Fibroblast of skin of back (primary cell): ENCODE measurements at regions not wholly inside any gene's neighbourhood (a gene's known extent, or its start where the extent isn't known, plus 50 kb on each side); places are given as distances from the start of the nearest gene placed in this dataset.
"Not testable (repeated sequence)": the region's sequence is repeated elsewhere in the genome, so short reads cannot be mapped to it uniquely, and the experiment has no call there.

Source experiments
- DNase-seq: peaks from one replicate; pipeline ENCODE4 v3.0.0-alpha.2; 2013

DNA sequence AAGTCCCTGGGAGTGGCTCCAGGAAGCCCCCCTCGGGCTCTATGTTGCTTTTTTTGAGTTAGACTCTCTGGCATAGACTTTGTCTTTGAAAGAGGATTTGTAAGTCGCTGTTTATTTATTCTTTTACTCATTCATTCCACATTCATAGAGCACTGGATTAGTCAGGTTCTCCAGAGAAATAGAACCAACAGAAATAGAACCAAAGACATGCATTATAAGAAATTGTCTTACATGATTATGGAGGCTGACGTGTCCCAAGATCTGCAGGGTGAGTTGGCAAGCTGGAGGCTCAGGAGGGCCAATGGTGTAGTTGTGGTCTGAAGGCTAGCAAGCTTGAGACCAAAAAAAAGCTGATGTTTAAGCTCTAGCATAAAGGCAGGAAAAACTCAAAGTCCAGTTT, 98.3 kb upstream of the CHD6 start:
- peak; percentile 68 for DNase-seq

DNA sequence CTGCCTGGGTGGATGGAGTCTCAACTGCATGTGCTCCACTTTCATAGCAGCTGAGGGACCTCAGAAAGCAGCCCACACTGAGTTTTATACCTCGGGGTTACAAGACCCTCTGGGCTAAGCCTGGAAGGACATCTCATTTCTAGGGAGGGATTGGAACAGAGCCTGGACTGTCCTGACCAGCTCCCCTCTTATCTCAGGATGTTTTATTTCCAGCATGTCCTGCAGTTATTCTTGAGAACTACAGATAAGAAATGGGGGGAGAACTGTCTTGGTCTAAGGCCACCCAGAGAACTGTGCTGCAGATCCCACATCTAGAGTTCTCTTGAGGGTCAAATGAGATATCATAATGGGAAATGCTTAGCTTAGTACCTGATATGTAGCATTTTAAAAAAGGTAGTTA, 97.3 kb upstream of the CHD6 start:
- DNase-seq, result no peak

GRCh38 chr20:41714030-41714429, 95.9 kb upstream of the CHD6 start:
- no peak for DNase-seq

DNA sequence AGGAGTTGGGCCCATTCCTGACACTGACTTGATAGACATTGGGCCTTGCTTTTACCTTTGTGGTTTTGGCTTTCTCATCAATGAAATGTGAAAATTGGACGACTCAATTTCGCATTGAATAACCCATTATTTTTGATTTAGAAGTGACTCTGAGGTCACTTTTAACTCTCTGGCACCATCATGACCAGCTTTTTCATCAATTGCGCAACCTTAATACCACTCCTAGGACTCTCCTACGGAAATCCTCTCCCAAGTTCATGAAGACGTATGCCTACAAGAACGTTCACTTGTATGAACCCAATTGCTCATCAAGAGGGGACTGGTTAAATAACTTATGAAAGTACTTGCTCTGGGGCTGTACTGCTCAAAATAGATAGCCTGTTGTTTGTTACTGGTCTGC, 86.7 kb upstream of the CHD6 start:
- DNase-seq, result no peak

DNA sequence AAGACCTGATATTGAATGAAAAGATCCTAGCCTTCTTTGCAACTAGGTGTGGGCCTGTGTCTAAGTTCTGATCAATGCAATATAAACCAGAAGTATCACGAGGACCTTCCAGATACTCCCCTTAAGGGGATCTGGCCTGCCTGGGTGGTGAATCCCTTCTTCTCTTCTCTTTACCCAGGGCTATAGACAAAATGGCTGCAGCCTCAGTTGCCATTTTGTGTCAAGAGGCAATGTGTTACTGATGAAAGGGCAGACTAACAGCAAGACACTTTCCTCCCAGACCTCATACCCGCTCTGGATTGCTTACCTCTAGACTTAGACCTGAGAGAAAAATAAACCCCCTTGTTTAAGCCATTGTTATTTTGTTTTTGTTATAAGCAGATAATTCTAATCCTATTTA, 84.5 kb upstream of the CHD6 start:
- no peak for DNase-seq

GRCh38 chr20:41701588-41702348, 83.6 kb upstream of the CHD6 start:
- DNase-seq, result peak; percentile 44

GRCh38 chr20:41699673-41700072, 81.5 kb upstream of the CHD6 start:
- DNase-seq, result not testable (repeated sequence)

- peak; percentile 46 for DNase-seq
Measured at GRCh38 chr20:41697861-41698559, 79.8 kb upstream of the CHD6 start.

GRCh38 chr20:41696428-41696827, 78.3 kb upstream of the CHD6 start:
- DNase-seq, result no peak

DNA sequence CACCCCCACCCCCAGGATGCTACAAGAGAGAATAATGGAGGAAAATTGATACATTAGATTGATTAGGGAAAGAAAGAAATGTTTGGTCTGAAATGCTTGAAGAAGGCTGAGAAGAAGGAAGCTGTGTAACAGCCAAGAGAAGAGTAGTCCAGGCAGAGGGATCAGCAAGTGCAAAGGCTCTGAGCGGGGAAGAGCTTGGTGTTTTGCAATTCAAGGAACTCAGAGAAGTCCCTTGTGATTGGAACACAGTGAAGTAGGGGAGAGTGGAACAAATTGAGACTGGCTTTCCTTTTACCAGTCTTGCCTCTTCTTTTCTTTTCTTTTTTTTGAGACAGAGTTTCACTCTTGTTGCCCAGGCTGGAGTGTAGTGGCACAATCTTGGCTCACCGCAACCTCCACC, 76.6 kb upstream of the CHD6 start:
- no peak for DNase-seq

- DNase-seq, result peak; percentile 88
Measured at GRCh38 chr20:41693136-41693979, 75.2 kb upstream of the CHD6 start.

- DNase-seq, result peak; percentile 73
Measured at GRCh38 chr20:41692479-41693135, 74.4 kb upstream of the CHD6 start.

- DNase-seq, result no peak
Measured at GRCh38 chr20:41691443-41691842, 73.3 kb upstream of the CHD6 start.

DNA sequence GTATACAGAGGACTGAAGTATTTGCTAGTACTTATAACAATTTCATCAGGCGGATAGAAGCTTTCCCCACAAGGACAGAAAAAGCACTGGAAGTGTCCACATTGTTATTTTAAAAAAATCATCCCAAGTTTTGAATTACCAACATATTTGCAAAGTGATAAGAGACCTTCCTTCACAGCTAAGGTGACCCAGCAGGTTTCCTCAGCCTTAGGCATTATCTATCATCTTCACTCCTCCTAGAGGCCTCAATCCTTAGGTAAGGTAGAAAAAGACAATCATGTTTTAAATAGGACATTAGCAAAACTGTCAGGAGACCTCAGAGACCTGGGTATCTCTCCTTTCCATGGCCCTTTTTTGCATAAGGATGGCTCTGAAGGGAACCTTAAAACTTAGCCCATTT, 72.5 kb upstream of the CHD6 start:
- DNase-seq, result no peak

DNA sequence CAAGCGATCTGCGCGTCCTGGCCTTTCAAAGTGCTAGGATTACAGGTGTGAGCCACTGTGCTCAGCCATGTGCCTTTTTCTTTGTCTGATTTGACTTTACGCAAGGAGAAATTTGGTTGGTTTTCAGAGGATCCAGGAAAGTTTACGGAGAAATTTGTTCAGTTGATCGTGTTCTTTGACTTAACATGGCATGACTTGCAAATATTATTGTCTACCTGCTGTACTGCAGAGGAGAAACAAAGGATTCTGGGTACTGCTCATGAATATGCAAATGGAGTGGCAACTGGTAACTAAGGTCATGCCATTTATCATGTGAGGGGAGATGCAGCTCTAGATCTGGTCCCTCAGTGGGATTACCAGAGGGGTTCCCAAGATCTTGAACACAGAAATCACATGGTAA, 68.8 kb upstream of the CHD6 start:
- no peak for DNase-seq

GRCh38 chr20:41685145-41685544, 67.0 kb upstream of the CHD6 start:
- not testable (repeated sequence) for DNase-seq

DNA sequence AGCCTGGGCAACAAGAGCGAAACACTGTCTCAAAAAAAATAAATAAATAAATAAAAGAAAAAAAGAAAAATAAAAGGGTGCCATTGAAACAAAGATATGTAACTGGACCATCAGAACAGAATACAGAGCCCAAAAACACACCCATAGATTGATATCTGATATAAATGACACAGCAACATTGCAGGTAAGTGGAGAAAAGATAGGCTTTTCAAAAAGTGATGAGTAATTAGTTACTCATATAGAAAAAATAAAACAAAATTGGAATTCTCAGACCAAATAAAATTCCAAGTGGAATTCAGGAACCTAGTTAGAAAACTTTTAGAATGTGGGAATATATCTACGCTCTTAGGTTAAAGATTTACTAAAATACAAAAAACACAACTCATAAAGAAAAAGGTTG, 60.6 kb upstream of the CHD6 start:
- DNase-seq, result no peak

DNA sequence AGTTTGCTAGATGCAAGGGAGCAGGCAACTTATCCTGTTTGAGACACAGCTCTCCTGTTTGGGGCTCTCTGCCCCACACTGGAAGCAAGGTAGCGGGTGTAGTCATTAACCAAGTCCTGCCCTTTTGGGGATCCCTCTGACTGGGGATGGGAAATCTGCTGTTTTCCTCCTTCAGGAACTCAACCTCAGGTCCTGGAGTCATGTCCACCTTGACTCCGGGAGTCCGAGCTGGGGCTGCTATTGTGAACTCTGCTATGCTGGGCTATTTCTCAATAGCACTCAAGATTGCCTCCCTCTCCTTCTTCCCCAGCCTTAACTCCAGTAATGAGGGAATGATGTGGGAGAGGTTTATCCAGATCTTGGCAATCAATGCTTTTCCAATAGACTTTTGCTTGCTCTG, 54.1 kb upstream of the CHD6 start:
- no peak for DNase-seq

- no peak for DNase-seq
Measured at GRCh38 chr20:41671143-41671542, 53.0 kb upstream of the CHD6 start.

DNA sequence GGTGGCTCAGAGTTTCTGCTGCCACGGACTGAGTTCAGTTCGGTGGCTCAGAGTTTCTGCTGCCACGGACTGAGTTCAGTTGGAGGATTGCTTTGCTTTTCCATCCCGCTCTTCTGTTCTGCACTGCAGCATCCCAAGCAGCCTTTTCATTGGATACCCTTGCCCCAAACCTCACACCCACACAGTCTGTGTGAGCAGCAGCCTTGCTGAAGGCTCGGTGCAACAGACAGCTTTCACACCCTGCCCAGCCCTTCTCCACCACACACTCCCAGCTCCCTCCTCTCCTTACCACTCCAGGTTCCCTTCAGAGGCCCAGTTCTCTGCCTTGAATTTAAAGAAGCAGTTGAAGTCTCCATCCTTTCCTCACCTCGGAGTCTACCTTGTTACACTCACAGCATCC, 52.5 kb upstream of the CHD6 start:
- DNase-seq, result no peak

DNA sequence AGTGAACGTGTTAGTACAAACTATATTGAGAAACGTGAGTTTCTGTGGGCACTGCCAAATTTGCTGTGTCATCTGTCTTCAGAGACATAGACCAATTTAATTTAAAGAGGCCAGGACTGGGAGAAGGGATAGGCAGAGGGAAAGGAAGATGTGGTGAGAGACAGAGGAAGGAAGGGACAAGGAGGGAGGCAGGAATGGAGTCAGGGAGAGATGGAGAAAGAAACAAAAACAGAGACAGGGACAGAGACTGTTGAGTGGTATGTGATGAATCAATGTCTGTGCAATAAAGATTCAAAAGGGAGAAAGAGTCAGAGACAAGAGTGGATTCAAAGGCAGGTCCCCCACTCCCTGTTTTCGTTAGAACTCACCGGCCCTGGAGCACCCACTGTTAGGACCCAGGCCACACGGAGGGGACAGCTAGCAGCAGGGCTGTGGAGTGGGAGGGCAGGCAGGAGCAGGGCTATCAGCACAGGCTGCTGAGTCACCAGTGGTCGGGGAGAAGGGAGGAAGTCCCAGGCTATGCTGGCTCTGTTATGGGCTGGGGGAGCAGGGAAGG, 51.6 kb upstream of the CHD6 start:
- DNase-seq, result peak; percentile 9

DNA sequence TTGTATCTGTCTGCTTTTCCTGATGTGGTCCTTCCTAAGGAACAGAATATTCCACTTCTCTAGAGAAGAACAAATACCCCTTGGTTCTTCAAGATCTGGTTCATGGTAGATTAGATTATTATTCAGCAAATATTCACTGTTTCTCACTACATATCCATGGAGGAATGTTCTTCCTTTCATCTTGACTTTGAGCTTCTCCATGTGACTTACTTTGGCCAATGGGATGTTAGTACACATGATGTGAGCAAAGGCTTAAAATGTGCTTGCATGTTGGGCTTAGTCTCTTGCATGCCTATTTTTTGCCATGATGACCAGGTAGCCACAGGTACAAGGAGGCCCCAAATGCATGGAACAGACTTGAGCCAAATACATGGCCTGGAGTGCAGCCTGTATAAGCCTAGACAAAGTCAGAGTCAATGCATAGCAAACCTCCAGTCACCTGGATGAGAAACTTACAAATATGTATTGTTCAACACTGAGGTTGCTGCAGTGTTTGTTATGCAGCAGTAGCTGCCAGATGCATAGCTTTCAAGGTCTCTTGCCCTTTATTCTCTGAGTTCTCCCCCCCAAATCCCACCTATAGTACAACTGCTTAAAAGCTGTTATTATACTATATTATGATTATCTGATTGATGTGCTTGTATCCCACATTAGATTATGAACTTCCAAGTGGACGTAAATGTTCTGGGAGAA, 50.0 kb upstream of the CHD6 start:
- DNase-seq, result no peak
